ENCODE measurements at regions not wholly inside any gene's neighbourhood (a gene's known extent, or its start where the extent isn't known, plus 50 kb on each side); places are given as distances from the start of the nearest gene placed in this dataset.

- no peaks in the 10 kb centered on the region for H3K4me1 ChIP-seq
- no peaks in the 10 kb centered on the region for H3K36me3 ChIP-seq
- DNase-seq, result no peak
- H3K9me3 ChIP-seq, result no peaks in the 10 kb centered on the region
- H3K4me3 ChIP-seq (ENCODE audit: low read depth, low read length), result no peak overlapping the region
- TF ChIP-seq CTCF (IDR thresholded peaks at IDR 0.05; ENCODE audit: low read depth, low read length), result peak; percentile 20; the same call in 1 of the 2 replicates
- H3K27me3 ChIP-seq, result no peaks in the 10 kb centered on the region
These were observed 615.8 kb downstream of the DIAPH3 start for GRCh38 chr13:59547950-59548349.

DNA sequence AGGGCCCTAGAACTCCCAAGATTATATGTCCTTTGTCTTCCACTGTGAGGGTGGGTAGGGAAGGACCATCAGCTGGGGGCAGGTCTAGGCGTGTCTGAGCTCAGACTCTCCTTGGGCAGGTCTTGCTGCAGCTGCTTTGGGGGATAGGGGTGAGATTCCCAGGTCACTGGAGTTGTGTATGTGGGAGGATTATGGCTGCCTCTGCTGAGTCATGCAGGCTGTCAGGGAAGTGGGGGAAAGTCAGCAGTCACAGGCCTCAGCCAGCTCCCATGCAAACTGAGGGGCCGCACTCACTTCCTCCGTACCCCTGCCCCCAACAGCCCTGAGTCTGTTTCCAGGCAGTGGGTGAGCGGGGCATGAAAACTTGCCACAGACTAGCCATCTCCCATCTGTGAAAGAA lies 600.8 kb downstream of the DIAPH3 start:
- TF ChIP-seq CTCF (IDR thresholded peaks at IDR 0.05; ENCODE audit: low read depth, low read length), result no peak
- DNase-seq, result no peak
- Histone ChIP-seq H3K4me1 (peaks cover 12% of the 10 kb centered on the region), H3K27me3 (no peaks in the 10 kb centered on the region), H3K9me3 (no peaks in the 10 kb centered on the region), H3K4me3 (ENCODE audit: low read depth, low read length) (no peak overlapping the region), H3K36me3 (no peaks in the 10 kb centered on the region)

DNA sequence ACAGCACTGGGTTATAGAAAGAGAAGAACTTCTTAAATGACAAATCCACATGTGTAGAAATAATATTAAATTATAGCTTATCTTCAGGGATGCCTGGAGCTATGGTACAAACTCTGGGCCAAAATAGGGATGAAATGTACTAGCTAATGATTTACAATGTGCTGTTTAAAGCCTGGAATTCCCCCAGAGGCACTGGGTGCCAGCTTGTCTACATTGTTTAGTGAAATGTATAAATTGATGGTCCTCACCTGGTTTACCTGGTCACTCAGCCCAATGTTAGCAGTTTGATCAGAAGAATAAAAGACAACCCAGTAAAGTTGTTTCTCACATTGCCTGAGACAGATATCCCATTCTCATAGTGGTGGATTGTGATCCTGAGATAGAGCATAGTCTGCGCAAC lies 597.2 kb downstream of the DIAPH3 start:
- no peaks in the 10 kb centered on the region for H3K36me3 ChIP-seq
- peaks cover 12% of the 10 kb centered on the region for H3K4me1 ChIP-seq
- H3K27me3 ChIP-seq, result no peaks in the 10 kb centered on the region
- no peaks in the 10 kb centered on the region for H3K9me3 ChIP-seq
- DNase-seq, result peak; percentile 18
- H3K4me3 ChIP-seq (ENCODE audit: low read depth, low read length), result no peak overlapping the region
- TF ChIP-seq CTCF (IDR thresholded peaks at IDR 0.05; ENCODE audit: low read depth, low read length), result no peak

DNA sequence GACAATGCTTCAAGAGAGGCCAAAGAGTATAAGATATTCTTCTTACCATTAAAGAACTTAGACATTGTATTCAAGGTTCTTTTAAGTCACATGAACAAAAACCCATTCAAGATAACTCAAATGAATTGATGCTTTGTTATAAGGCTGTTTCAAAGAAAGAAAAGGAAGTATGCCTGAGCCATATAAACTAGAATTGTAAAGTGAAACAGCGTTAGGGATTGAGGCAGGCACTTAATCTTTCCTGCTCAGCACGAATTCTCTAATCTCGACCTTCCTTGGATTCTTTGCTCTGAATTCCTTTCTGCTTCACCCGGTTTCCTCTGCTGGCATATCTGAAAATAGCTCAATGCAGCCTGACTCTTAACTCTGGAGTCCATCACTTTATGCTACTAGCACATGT lies 595.4 kb downstream of the DIAPH3 start:
- Histone ChIP-seq H3K9me3 (no peaks in the 10 kb centered on the region), H3K4me3 (ENCODE audit: low read depth, low read length) (no peak overlapping the region), H3K36me3 (no peaks in the 10 kb centered on the region), H3K4me1 (peaks cover 12% of the 10 kb centered on the region), H3K27me3 (no peaks in the 10 kb centered on the region)
- no peak for TF ChIP-seq CTCF (IDR thresholded peaks at IDR 0.05; ENCODE audit: low read depth, low read length)
- DNase-seq, result no peak

- Histone ChIP-seq H3K9me3 (no peaks in the 10 kb centered on the region), H3K27me3 (no peaks in the 10 kb centered on the region), H3K4me1 (peaks cover 12% of the 10 kb centered on the region), H3K4me3 (ENCODE audit: low read depth, low read length) (no peak overlapping the region), H3K36me3 (no peaks in the 10 kb centered on the region)
- no peak for DNase-seq
- no peak for TF ChIP-seq CTCF (IDR thresholded peaks at IDR 0.05; ENCODE audit: low read depth, low read length)
These were observed 593.5 kb downstream of the DIAPH3 start for GRCh38 chr13:59570204-59570603.

DNA sequence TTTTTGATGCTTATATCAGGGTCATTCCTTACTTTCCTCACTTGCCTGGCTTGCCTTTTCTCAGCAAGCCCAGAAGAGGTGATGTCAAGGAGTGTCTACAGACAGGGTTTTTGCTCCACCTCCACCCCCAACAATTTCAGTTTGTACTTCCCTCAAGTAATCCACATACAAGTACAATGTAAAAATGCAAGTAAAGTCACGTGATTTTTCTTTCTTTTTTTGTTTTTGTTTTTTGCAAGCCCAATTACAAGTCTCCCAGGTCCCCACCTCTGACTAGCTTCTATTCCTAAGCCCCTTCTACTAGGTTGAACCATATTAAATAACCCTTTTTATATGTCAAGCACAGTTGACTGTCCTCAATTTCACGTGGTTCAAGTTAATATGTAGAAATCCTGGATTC lies 579.6 kb downstream of the DIAPH3 start:
- Histone ChIP-seq H3K4me1 (no peaks in the 10 kb centered on the region), H3K36me3 (no peaks in the 10 kb centered on the region), H3K4me3 (ENCODE audit: low read depth, low read length) (no peak overlapping the region), H3K9me3 (no peaks in the 10 kb centered on the region; the same call in 1 of the 2 replicates), H3K27me3 (no peaks in the 10 kb centered on the region)
- TF ChIP-seq CTCF (IDR thresholded peaks at IDR 0.05; ENCODE audit: low read depth, low read length), result no peak
- no peak for DNase-seq

All from BE2C (cell line).